H1 (cell line): ENCODE measurements at regions not wholly inside any gene's neighbourhood (a gene's known extent, or its start where the extent isn't known, plus 50 kb on each side); places are given as distances from the start of the nearest gene placed in this dataset.

ENCODE experiments used
- CEBPB ChIP-seq: IDR thresholded peaks from 2 replicates; pipeline ENCODE4 v1.6.1; 2012; ENCODE audit warnings: low read depth, low read length
- EZH2 ChIP-seq: fragments of 200-600 bp; sonication (generic); IDR thresholded peaks from 2 replicates; pipeline ENCODE4 v1.7.1; 2012; ENCODE audit warnings: low read depth, mild to moderate bottlenecking, moderate library complexity, low read length, inconsistent platforms; ENCODE audit not compliant: severe bottlenecking
- JUND ChIP-seq: IDR thresholded peaks from 2 replicates; pipeline ENCODE4 v1.6.1; 2011; ENCODE audit warnings: mild to moderate bottlenecking, improper control_type of control experiment, low read length
- POLR2A ChIP-seq, 2 experiments: IDR thresholded peaks; 1 replicate in 1 of 2; 2 replicates in 1 of 2; pipeline ENCODE4 v1.6.1; 2011; ENCODE audit warnings: low read depth in 2 of 2, low read length in 2 of 2, mild to moderate bottlenecking in 2 of 2; ENCODE audit errors: control extremely low read depth in 1 of 2
- POLR2AphosphoS5 ChIP-seq: IDR thresholded peaks from 2 replicates; pipeline ENCODE4 v1.6.1; 2011; ENCODE audit warnings: low read depth, low read length
- SUZ12 ChIP-seq: fragments of 200-600 bp; sonication (generic); IDR thresholded peaks from 2 replicates; pipeline ENCODE4 v1.6.1; 2012; ENCODE audit warnings: mild to moderate bottlenecking, inconsistent platforms, low read length, moderate library complexity, mixed read lengths
- TF ChIP-seq, protein P1 (sequence below), 3 experiments: IDR thresholded peaks; 1 replicate in 2 of 3; 2 replicates in 1 of 3; pipeline versions ENCODE4 v1.5.1 to v1.6.1; 2011; ENCODE audit warnings: low read length in 3 of 3, mild to moderate bottlenecking in 3 of 3, inconsistent platforms in 2 of 3, low read depth in 1 of 3, moderate library complexity in 1 of 3; ENCODE audit not compliant: insufficient read depth in 1 of 3; ENCODE audit errors: control extremely low read depth in 1 of 3

DNA sequence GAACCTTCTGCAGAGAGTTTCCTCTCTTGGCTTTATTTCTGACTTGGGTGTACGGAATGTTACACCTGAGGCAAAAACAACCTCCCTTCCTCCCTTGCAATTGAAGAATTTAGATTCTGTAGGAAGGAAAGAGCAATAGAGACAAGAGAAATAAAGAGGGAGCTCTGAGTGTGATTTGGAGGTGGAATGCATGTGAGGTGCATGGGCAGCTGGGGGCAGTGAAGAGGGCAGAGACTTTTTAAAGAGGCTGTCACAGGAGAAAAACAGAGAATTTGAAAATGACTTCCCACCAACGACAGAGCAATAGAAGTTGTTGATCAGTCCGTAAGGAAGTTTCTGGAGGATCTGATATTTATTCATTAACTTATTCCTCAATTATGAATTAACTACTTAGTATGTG, 172.0 kb upstream of the B3GALT2 start:
- TF ChIP-seq CEBPB (no peak), EZH2 (no peak), JUND (no peak), SUZ12 (no peak), POLR2AphosphoS5 (no peak), POLR2A (IDR thresholded peaks at IDR 0.05; ENCODE audit: control extremely low read depth in 1 of 2, low read depth in 2 of 2, low read length in 2 of 2) (no peak)
- TF ChIP-seq, protein P1, sequence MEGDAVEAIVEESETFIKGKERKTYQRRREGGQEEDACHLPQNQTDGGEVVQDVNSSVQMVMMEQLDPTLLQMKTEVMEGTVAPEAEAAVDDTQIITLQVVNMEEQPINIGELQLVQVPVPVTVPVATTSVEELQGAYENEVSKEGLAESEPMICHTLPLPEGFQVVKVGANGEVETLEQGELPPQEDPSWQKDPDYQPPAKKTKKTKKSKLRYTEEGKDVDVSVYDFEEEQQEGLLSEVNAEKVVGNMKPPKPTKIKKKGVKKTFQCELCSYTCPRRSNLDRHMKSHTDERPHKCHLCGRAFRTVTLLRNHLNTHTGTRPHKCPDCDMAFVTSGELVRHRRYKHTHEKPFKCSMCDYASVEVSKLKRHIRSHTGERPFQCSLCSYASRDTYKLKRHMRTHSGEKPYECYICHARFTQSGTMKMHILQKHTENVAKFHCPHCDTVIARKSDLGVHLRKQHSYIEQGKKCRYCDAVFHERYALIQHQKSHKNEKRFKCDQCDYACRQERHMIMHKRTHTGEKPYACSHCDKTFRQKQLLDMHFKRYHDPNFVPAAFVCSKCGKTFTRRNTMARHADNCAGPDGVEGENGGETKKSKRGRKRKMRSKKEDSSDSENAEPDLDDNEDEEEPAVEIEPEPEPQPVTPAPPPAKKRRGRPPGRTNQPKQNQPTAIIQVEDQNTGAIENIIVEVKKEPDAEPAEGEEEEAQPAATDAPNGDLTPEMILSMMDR (IDR thresholded peaks at IDR 0.05; ENCODE audit: control extremely low read depth in 1 of 3, insufficient read depth in 1 of 3, low read depth in 1 of 3, low read length in 3 of 3): peak in 2 of 3 experiments; percentile 22 to 49; a peak in 3 of 4 replicates
